ENCODE measurements at regions not wholly inside any gene's neighbourhood (a gene's known extent, or its start where the extent isn't known, plus 50 kb on each side); places are given as distances from the start of the nearest gene placed in this dataset.

- Histone ChIP-seq H4K20me1 (replicated peaks; ENCODE audit: insufficient read depth) (no peaks in the 10 kb centered on the region), H3K27ac (ENCODE audit: low read depth) (no peak overlapping the region), H3K4me2 (no peak overlapping the region), H3K79me2 (replicated peaks; ENCODE audit: insufficient read depth) (no peaks in the 10 kb centered on the region), H3F3A (replicated peaks; ENCODE audit: low read depth) (no peaks in the 10 kb centered on the region), H3K36me3 (ENCODE audit: insufficient read depth) (no peaks in the 10 kb centered on the region), H2AFZ (no peak overlapping the region), H3K27me3 (ENCODE audit: insufficient read depth) (no peaks in the 10 kb centered on the region), H3K4me1 (ENCODE audit: insufficient read depth) (no peaks in the 10 kb centered on the region), H3K4me3 (no peak overlapping the region), H3K9me2 (ENCODE audit: insufficient read depth) (peaks cover 6% of the 10 kb centered on the region; the same call in 1 of the 2 replicates)
- H3K4me3 Mint-ChIP-seq: no peak overlapping the region
- peaks cover 4% of the 10 kb centered on the region; the same call in 1 of the 3 replicates for H3K9me3 Mint-ChIP-seq
- DNase-seq (ENCODE audit: low spot score) (no peak), ATAC-seq (no peak)
- peaks cover 1% of the 10 kb centered on the region for H3K27me3 Mint-ChIP-seq (ENCODE audit: insufficient read depth, low read depth, poor library complexity)
- H3K36me3 Mint-ChIP-seq (ENCODE audit: low read depth): no peaks in the 10 kb centered on the region
- H3K4me1 Mint-ChIP-seq: no peaks in the 10 kb centered on the region
- TF ChIP-seq ZNF114 (CRISPR knock-in tag; IDR thresholded peaks at IDR 0.05) (no peak), NANOG (IDR thresholded peaks at IDR 0.05; ENCODE audit: borderline replicate concordance) (no peak), JUNB (IDR thresholded peaks at IDR 0.05; ENCODE audit: unreplicated experiment) (no peak), CREB1 (CRISPR knock-in tag; IDR thresholded peaks at IDR 0.05; ENCODE audit: low read depth) (no peak), CTCF (conservative IDR thresholded peaks at IDR 0.05; ENCODE audit: low read depth in 2 of 2) (no peak), ZNF331 (CRISPR knock-in tag; IDR thresholded peaks at IDR 0.05; ENCODE audit: low read depth) (no peak), POLR2AphosphoS5 (IDR thresholded peaks at IDR 0.05; ENCODE audit: low read depth) (no peak), EZH2phosphoT487 (IDR thresholded peaks at IDR 0.05; ENCODE audit: unreplicated experiment) (no peak), REST (IDR thresholded peaks at IDR 0.05; ENCODE audit: unreplicated experiment) (no peak), EZH2 (IDR thresholded peaks at IDR 0.05; ENCODE audit: low read depth, unreplicated experiment) (no peak), STAT1 (IDR thresholded peaks at IDR 0.05; ENCODE audit: unreplicated experiment) (no peak)
- TF ChIP-seq, protein P1, sequence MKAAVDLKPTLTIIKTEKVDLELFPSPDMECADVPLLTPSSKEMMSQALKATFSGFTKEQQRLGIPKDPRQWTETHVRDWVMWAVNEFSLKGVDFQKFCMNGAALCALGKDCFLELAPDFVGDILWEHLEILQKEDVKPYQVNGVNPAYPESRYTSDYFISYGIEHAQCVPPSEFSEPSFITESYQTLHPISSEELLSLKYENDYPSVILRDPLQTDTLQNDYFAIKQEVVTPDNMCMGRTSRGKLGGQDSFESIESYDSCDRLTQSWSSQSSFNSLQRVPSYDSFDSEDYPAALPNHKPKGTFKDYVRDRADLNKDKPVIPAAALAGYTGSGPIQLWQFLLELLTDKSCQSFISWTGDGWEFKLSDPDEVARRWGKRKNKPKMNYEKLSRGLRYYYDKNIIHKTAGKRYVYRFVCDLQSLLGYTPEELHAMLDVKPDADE (IDR thresholded peaks at IDR 0.05): no peak
- TF ChIP-seq, protein P2, sequence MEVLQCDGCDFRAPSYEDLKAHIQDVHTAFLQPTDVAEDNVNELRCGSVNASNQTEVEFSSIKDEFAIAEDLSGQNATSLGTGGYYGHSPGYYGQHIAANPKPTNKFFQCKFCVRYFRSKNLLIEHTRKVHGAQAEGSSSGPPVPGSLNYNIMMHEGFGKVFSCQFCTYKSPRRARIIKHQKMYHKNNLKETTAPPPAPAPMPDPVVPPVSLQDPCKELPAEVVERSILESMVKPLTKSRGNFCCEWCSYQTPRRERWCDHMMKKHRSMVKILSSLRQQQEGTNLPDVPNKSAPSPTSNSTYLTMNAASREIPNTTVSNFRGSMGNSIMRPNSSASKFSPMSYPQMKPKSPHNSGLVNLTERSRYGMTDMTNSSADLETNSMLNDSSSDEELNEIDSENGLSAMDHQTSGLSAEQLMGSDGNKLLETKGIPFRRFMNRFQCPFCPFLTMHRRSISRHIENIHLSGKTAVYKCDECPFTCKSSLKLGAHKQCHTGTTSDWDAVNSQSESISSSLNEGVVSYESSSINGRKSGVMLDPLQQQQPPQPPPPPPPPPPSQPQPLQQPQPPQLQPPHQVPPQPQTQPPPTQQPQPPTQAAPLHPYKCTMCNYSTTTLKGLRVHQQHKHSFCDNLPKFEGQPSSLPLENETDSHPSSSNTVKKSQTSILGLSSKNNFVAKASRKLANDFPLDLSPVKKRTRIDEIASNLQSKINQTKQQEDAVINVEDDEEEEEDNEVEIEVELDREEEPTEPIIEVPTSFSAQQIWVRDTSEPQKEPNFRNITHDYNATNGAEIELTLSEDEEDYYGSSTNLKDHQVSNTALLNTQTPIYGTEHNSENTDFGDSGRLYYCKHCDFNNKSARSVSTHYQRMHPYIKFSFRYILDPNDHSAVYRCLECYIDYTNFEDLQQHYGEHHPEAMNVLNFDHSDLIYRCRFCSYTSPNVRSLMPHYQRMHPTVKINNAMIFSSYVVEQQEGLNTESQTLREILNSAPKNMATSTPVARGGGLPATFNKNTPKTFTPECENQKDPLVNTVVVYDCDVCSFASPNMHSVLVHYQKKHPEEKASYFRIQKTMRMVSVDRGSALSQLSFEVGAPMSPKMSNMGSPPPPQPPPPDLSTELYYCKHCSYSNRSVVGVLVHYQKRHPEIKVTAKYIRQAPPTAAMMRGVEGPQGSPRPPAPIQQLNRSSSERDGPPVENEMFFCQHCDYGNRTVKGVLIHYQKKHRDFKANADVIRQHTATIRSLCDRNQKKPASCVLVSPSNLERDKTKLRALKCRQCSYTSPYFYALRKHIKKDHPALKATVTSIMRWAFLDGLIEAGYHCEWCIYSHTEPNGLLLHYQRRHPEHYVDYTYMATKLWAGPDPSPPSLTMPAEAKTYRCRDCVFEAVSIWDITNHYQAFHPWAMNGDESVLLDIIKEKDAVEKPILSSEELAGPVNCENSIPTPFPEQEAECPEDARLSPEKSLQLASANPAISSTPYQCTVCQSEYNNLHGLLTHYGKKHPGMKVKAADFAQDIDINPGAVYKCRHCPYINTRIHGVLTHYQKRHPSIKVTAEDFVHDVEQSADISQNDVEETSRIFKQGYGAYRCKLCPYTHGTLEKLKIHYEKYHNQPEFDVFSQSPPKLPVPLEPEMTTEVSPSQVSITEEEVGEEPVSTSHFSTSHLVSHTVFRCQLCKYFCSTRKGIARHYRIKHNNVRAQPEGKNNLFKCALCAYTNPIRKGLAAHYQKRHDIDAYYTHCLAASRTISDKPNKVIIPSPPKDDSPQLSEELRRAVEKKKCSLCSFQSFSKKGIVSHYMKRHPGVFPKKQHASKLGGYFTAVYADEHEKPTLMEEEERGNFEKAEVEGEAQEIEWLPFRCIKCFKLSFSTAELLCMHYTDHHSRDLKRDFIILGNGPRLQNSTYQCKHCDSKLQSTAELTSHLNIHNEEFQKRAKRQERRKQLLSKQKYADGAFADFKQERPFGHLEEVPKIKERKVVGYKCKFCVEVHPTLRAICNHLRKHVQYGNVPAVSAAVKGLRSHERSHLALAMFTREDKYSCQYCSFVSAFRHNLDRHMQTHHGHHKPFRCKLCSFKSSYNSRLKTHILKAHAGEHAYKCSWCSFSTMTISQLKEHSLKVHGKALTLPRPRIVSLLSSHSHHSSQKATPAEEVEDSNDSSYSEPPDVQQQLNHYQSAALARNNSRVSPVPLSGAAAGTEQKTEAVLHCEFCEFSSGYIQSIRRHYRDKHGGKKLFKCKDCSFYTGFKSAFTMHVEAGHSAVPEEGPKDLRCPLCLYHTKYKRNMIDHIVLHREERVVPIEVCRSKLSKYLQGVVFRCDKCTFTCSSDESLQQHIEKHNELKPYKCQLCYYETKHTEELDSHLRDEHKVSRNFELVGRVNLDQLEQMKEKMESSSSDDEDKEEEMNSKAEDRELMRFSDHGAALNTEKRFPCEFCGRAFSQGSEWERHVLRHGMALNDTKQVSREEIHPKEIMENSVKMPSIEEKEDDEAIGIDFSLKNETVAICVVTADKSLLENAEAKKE (CRISPR knock-in tag; IDR thresholded peaks at IDR 0.05): no peak
- no peak overlapping the region for H3K27ac Mint-ChIP-seq
Observed at GRCh38 chr6:145075425-145075824, 659.9 kb downstream of the EPM2A start.

Data from GM23338 (cell line).